HL-60 (cell line): ENCODE measurements at regions not wholly inside any gene's neighbourhood (a gene's known extent, or its start where the extent isn't known, plus 50 kb on each side); places are given as distances from the start of the nearest gene placed in this dataset.

ENCODE experiments used
- POLR2AphosphoS5 ChIP-seq: IDR thresholded peaks from 2 replicates; pipeline ENCODE4 v1.6.1; 2012; ENCODE audit warnings: low read depth
- TF ChIP-seq, protein P1 (sequence below): IDR thresholded peaks from 2 replicates; pipeline ENCODE4 v1.6.1; 2012; ENCODE audit warnings: low read depth; ENCODE audit not compliant: insufficient replicate concordance
- TF ChIP-seq, protein P2 (sequence below): IDR thresholded peaks from one replicate; pipeline ENCODE4 v1.5.1; 2011; ENCODE audit warnings: low read length, control low read depth, inconsistent platforms; ENCODE audit not compliant: insufficient read depth

DNA sequence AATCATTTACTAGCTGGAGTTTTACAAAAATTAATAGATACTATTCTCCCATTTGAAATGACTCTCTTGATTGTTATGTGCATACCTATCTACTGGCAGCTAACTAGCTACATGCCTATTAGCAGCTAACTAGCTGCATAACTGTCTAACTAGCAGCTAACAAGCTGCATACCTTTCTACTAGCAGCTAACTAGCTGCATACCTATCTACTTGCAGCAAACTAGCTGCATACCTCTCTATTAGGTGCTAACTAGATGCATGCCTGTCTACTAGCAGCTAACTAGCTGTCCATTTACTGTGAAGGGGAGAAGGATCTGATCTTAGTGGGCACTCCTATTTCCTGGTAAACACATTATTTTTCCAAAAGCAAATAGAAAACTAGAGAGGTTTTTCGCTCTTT, 439.4 kb upstream of the PFKP start:
- TF ChIP-seq, protein P1, sequence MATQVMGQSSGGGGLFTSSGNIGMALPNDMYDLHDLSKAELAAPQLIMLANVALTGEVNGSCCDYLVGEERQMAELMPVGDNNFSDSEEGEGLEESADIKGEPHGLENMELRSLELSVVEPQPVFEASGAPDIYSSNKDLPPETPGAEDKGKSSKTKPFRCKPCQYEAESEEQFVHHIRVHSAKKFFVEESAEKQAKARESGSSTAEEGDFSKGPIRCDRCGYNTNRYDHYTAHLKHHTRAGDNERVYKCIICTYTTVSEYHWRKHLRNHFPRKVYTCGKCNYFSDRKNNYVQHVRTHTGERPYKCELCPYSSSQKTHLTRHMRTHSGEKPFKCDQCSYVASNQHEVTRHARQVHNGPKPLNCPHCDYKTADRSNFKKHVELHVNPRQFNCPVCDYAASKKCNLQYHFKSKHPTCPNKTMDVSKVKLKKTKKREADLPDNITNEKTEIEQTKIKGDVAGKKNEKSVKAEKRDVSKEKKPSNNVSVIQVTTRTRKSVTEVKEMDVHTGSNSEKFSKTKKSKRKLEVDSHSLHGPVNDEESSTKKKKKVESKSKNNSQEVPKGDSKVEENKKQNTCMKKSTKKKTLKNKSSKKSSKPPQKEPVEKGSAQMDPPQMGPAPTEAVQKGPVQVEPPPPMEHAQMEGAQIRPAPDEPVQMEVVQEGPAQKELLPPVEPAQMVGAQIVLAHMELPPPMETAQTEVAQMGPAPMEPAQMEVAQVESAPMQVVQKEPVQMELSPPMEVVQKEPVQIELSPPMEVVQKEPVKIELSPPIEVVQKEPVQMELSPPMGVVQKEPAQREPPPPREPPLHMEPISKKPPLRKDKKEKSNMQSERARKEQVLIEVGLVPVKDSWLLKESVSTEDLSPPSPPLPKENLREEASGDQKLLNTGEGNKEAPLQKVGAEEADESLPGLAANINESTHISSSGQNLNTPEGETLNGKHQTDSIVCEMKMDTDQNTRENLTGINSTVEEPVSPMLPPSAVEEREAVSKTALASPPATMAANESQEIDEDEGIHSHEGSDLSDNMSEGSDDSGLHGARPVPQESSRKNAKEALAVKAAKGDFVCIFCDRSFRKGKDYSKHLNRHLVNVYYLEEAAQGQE, result no peak
- TF ChIP-seq, protein P2, sequence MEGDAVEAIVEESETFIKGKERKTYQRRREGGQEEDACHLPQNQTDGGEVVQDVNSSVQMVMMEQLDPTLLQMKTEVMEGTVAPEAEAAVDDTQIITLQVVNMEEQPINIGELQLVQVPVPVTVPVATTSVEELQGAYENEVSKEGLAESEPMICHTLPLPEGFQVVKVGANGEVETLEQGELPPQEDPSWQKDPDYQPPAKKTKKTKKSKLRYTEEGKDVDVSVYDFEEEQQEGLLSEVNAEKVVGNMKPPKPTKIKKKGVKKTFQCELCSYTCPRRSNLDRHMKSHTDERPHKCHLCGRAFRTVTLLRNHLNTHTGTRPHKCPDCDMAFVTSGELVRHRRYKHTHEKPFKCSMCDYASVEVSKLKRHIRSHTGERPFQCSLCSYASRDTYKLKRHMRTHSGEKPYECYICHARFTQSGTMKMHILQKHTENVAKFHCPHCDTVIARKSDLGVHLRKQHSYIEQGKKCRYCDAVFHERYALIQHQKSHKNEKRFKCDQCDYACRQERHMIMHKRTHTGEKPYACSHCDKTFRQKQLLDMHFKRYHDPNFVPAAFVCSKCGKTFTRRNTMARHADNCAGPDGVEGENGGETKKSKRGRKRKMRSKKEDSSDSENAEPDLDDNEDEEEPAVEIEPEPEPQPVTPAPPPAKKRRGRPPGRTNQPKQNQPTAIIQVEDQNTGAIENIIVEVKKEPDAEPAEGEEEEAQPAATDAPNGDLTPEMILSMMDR, result no peak
- TF ChIP-seq POLR2AphosphoS5, result no peak
